Progenitor cell of endocrine pancreas (in vitro differentiated cells): ENCODE measurements at regions not wholly inside any gene's neighbourhood (a gene's known extent, or its start where the extent isn't known, plus 50 kb on each side); places are given as distances from the start of the nearest gene placed in this dataset.

ENCODE experiments used
- DNase-seq: peaks from one replicate; pipeline ENCODE4 v3.0.0; 2021; ENCODE audit warnings: low spot score; ENCODE audit not compliant: unreplicated experiment
- H3K27ac Mint-ChIP-seq: 2 replicates; pipeline ENCODE4 v1.8.0; 2021; ENCODE audit warnings: mild to moderate bottlenecking, moderate library complexity, mixed read lengths
- H3K27me3 Mint-ChIP-seq: 2 replicates; pipeline ENCODE4 v1.8.0; 2021; ENCODE audit warnings: mixed read lengths
- H3K36me3 Mint-ChIP-seq: 2 replicates; pipeline ENCODE4 v1.8.0; 2022; ENCODE audit warnings: mixed read lengths; ENCODE audit not compliant: insufficient read depth
- H3K4me1 Mint-ChIP-seq: 2 replicates; pipeline ENCODE4 v1.8.0; 2021; ENCODE audit warnings: low read depth, mixed read lengths
- H3K4me3 Mint-ChIP-seq: 2 replicates; pipeline ENCODE4 v1.8.0; 2021; ENCODE audit warnings: low read depth, mild to moderate bottlenecking, moderate library complexity, mixed read lengths
- H3K9me3 Mint-ChIP-seq: 2 replicates; pipeline ENCODE4 v1.8.0; 2021; ENCODE audit warnings: low read depth, mixed read lengths
- TF ChIP-seq, protein P1 (sequence below): fragments of 200-600 bp; sonication (generic); IDR thresholded peaks from one replicate; pipeline ENCODE4 v1.5.0; 2021; ENCODE audit warnings: antibody characterized with exemption, mild to moderate bottlenecking; ENCODE audit not compliant: unreplicated experiment

GRCh38 chr13:100815476-100816046 is 141.0 kb upstream of the TMTC4 start:
- no peak for DNase-seq
- Mint-ChIP-seq H3K9me3 (no peaks in the 10 kb centered on the region), H3K27ac (no peak overlapping the region), H3K4me3 (no peak overlapping the region), H3K36me3 (no peaks in the 10 kb centered on the region), H3K27me3 (no peaks in the 10 kb centered on the region), H3K4me1 (no peaks in the 10 kb centered on the region)
- TF ChIP-seq, protein P1, sequence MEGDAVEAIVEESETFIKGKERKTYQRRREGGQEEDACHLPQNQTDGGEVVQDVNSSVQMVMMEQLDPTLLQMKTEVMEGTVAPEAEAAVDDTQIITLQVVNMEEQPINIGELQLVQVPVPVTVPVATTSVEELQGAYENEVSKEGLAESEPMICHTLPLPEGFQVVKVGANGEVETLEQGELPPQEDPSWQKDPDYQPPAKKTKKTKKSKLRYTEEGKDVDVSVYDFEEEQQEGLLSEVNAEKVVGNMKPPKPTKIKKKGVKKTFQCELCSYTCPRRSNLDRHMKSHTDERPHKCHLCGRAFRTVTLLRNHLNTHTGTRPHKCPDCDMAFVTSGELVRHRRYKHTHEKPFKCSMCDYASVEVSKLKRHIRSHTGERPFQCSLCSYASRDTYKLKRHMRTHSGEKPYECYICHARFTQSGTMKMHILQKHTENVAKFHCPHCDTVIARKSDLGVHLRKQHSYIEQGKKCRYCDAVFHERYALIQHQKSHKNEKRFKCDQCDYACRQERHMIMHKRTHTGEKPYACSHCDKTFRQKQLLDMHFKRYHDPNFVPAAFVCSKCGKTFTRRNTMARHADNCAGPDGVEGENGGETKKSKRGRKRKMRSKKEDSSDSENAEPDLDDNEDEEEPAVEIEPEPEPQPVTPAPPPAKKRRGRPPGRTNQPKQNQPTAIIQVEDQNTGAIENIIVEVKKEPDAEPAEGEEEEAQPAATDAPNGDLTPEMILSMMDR, result no peak

DNA sequence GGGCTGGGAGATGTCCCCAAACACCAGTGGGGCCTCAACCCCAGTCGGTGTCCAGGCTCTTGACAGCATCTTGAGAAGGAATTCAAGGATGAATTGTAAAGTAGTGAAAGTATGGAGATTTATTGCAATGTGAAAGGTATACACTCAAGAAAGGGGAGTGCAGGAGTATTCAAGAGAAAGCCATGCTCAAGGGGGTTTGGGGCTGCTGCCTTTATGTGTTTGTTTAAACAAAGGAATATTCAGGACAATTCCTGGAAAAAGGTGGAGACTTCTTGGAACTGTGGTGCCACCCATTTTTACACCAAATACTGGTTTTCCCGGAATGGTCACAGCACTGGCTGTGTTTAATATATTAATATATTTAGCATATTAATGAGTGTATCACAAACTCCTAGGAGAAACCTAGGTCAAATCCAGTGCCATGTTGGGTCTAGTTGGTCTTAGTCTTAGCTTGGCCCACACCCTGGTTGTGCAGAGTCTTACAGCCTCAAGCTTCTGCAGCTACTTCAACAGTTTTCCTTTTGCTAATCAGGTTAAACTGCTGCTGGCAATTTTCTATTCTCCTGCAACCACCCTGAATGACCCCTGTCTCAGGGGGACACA is 138.5 kb upstream of the TMTC4 start:
- Mint-ChIP-seq H3K9me3 (no peaks in the 10 kb centered on the region), H3K4me1 (peaks cover 3% of the 10 kb centered on the region), H3K27me3 (no peaks in the 10 kb centered on the region), H3K27ac (no peak overlapping the region), H3K4me3 (no peak overlapping the region), H3K36me3 (no peaks in the 10 kb centered on the region)
- TF ChIP-seq, protein P1, result no peak
- no peak for DNase-seq

DNA sequence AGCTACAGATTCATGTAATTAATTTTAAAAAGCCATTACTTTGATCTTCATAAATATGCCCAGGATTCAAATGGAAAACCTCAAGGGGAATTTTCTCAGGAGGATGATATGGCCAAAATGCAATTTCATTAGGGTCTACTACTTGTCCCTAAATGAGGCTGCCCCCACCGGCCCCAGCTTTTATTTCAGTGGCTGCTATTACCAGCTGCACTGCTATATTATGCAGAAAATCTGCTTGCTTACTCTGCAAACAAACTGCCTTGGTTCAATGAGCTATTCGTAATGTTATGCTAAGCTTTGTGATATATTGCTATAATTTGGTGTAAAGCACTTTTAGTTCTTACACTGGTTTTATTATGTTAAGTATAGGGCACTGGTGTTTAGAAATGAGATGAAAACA is 137.3 kb upstream of the TMTC4 start:
- H3K27me3 Mint-ChIP-seq, result no peaks in the 10 kb centered on the region
- no peak for DNase-seq
- no peak overlapping the region for H3K27ac Mint-ChIP-seq

DNA sequence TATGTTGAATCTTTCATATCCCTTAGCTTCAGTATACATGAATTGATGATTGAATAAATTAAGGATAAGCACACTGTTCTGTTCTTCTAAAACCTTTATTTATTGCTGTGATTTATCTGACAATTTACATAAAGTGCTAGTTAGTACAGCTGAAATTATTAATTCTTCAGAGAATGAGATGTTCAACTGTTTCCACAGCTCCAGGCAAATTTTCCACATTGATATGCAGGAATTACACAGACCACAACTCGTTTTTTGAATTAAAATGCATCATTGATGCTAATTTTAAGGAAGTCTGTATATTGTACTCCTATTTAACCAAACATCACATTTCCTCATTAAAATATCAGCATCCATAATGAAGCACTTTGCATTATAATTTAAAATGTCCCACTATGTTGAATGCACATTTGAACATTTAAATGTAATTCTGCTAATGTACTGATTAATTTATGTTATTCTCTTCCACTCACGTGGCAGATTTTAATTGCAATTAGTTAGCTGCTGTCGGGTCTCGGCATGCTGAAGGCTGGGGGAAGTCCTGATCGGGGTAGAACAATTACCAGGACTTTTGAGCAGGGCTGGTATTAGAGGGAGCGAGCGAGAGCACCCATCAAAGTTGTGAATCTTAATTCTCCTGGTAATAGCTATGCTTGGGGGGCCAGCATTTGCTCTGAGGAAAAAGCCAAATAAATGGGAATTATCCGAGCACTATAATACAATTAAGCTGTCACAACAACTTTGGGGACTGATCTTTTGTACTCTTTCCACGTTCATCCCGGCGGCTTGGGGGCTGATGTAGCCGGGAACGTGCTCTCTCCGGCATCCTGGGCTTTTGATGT is 136.7 kb upstream of the TMTC4 start:
- no peak overlapping the region for H3K27ac Mint-ChIP-seq
- no peaks in the 10 kb centered on the region for H3K27me3 Mint-ChIP-seq
- H3K36me3 Mint-ChIP-seq, result no peaks in the 10 kb centered on the region
- H3K4me1 Mint-ChIP-seq, result peaks cover 3% of the 10 kb centered on the region
- H3K9me3 Mint-ChIP-seq, result no peaks in the 10 kb centered on the region
- H3K4me3 Mint-ChIP-seq, result no peak overlapping the region
- DNase-seq, result no peak
- TF ChIP-seq, protein P1, result no peak

More for the DNA sequence above, 137.3 kb upstream of the TMTC4 start:
- H3K9me3 Mint-ChIP-seq, result no peaks in the 10 kb centered on the region
- peaks cover 3% of the 10 kb centered on the region for H3K4me1 Mint-ChIP-seq
- TF ChIP-seq, protein P1, result no peak
- H3K36me3 Mint-ChIP-seq, result no peaks in the 10 kb centered on the region
- H3K4me3 Mint-ChIP-seq, result no peak overlapping the region

DNA sequence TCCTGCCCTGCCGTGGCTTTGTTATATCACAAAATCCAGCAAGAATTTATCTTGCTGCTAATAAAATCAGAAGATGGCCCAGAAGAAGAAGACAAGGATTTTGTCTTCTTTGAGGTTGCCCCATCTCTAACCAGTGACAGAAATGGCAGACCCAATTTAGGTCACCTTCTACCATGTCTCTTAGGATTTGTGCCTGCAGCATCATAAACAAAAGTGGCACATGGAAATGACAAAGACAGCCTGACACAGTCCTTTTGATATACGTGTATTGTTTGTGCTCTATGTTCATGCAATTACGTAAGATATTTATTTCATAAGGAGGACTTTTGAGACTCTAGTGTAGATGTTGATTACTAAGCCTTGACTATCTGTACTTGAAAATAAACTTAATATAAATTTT is 135.9 kb upstream of the TMTC4 start:
- no peaks in the 10 kb centered on the region for H3K27me3 Mint-ChIP-seq
- H3K36me3 Mint-ChIP-seq, result no peaks in the 10 kb centered on the region
- TF ChIP-seq, protein P1, result no peak
- H3K4me3 Mint-ChIP-seq, result no peak overlapping the region
- no peak for DNase-seq
- H3K4me1 Mint-ChIP-seq, result peaks cover 3% of the 10 kb centered on the region
- H3K27ac Mint-ChIP-seq, result no peak overlapping the region
- no peaks in the 10 kb centered on the region for H3K9me3 Mint-ChIP-seq
